Activated CD4-positive, alpha-beta T cell treated with anti-CD3 and anti-CD28 coated beads for 1 hour (primary cell): ENCODE measurements at regions not wholly inside any gene's neighbourhood (a gene's known extent, or its start where the extent isn't known, plus 50 kb on each side); places are given as distances from the start of the nearest gene placed in this dataset.

ENCODE experiments used
- DNase-seq: peaks from one replicate; pipeline ENCODE4 v3.0.0-alpha.2; 2020

DNA sequence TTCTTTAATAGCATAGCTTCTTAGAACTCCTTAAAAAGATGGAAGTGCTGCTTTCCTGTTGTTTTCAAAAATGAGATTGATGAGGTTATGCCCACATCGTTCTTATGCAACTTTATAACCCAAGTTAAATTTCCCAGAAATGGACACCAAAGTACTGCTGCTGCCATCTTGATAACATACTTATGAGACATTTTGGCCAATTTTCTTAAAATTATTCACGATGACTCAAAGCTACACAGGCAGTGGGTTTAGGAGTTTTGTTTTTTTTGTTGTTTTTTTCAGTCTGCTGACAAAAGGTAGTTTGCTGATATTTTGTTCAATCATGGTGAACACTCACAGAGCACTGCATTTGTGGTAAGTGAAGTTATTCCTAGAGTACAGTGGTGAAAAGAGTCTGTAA, 54.9 kb upstream of the RFC3 start:
- no peak for DNase-seq

DNA sequence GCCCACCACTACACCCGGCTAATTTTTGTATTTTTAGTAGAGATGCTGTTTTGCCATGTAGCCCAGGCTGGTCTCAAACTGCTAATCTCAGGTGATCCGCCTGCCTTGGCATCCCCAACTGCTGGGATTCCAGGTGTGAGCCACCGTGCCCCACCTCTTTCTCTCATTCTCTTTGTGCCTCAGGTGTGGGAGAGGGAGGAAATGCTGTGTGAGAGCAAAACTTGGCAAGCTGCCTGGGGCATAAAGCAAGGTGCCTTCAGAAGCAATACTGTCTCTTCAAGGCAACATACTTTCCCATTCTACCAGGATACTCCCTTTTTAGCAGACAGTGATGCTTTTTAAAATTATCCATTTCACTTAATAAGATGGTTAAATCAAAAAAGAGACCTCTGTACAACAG, 53.2 kb upstream of the RFC3 start:
- no peak for DNase-seq

DNA sequence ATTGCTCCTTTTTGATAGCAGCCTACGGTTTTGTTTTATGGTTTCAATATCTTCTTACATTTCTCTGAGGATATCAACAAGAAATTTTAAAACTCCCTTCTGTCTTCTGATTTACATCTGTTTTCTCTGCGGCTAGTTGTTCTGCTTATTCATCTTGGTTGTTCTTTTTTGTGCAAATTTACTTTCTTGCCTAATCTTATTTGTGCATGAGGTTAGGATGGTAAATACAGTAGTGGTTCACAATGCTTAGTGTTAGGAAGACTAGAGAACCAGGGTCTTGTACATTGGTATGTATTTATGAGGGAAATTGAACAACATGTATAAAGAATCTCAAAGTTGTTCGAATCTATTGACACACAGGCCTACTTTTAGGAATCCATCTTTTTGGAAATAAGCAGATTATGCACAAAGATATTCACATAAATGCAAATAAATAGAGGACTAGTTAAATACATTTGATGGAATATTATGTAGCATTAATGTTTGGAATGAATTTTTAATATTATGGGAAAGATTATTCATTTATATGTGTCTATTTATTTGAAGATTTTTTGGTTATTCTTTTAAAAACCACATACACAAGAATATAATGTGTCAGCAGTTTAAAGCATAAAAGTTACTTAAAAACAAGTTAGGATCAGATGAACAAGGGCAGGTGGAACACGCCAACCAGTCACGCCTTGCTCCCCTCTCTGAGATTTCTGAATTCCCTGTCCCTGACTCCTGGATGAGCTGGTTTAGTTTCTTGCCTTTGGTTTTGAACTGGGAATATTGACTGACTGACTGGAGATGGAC, 51.4 kb upstream of the RFC3 start:
- DNase-seq, result no peak

DNA sequence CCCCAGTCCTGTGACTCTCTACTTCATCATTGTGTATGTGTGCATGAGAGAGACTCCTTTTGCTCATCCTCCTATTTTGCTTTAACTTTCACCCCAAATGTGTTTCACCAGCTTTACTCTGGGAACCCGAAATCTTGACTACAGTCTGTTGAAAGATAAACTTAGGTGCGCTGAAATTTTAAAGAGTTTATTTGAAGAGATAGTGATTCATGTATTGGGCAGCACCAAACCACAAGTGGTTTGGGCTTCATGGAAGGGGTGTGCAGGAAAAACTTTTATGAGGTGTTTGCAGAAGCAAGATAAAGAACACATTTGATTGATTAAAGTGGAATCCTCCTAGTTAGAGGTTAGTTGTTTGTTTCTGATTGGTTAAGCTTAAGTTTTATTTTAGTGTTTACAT, 50.8 kb upstream of the RFC3 start:
- no peak for DNase-seq
